ENCODE measurements at regions not wholly inside any gene's neighbourhood (a gene's known extent, or its start where the extent isn't known, plus 50 kb on each side); places are given as distances from the start of the nearest gene placed in this dataset.
"Not testable (repeated sequence)": the region's sequence is repeated elsewhere in the genome, so short reads cannot be mapped to it uniquely, and the experiment has no call there.

- not testable (repeated sequence) for DNase-seq (ENCODE audit: low read depth in 4 of 4, low spot score in 1 of 4)
Observed at GRCh38 chr9:41771693-41772092, 357.5 kb downstream of the CNTNAP3B start.

DNA sequence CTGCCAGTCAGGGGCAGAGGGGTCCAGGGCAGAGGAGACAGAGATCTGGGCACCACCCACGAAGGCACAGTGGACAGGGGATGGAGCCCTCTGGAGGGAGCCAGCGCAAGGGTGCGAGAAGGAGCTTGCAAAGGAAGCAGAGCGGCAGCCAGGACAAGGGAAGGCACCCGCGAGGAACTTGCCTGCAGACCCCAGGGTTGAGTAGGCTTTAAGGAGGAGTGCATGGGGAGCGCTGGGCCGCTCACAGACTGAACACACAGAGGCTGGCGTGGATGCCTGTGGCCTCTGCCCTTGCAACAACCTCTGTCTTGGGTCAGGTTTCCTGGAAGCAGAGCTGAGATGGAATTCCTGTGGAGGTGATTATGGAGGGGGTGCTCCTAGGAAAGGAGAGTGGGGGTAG, 374.4 kb downstream of the CNTNAP3B start:
- not testable (repeated sequence) for DNase-seq (ENCODE audit: low read depth in 4 of 4, low spot score in 1 of 4)

- not testable (repeated sequence) for DNase-seq (ENCODE audit: low read depth in 4 of 4, low spot score in 1 of 4)
Observed at GRCh38 chr9:41754403-41754802, 374.8 kb downstream of the CNTNAP3B start.

- DNase-seq (ENCODE audit: low read depth in 4 of 4, low spot score in 1 of 4) = not testable (repeated sequence)
Observed at GRCh38 chr9:41741897-41742296, 387.3 kb downstream of the CNTNAP3B start.

- DNase-seq (ENCODE audit: low read depth in 4 of 4, low spot score in 1 of 4) = not testable (repeated sequence)
Observed at GRCh38 chr9:41741173-41741572, 388.1 kb downstream of the CNTNAP3B start.

DNA sequence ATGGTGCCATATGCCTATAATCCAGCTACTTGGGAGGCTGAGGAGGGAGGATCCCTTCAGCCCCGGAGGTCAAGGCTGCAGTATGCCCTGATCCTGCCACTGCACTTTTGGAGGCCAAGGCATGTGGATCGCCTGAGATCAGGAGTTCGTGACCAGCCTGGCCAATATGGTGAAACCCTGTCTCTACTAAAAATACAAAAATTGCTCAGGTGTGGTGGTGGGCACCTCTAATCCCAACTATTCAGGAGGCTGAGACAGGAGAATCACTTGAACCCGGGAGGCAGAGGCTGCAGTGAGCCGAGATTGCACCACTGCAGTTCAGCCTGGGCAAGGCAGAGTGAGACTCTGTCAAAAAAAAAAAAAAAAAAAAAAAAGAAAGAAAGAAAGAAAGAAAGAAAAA, 390.5 kb downstream of the CNTNAP3B start:
- not testable (repeated sequence) for DNase-seq (ENCODE audit: low read depth in 4 of 4, low spot score in 1 of 4)

- not testable (repeated sequence) for DNase-seq (ENCODE audit: low read depth in 4 of 4, low spot score in 1 of 4)
Observed at GRCh38 chr9:41699190-41699589, 430.0 kb downstream of the CNTNAP3B start.

GRCh38 chr9:41697080-41697479, 432.1 kb downstream of the CNTNAP3B start:
- DNase-seq (ENCODE audit: low read depth in 4 of 4, low spot score in 1 of 4) = not testable (repeated sequence)

DNA sequence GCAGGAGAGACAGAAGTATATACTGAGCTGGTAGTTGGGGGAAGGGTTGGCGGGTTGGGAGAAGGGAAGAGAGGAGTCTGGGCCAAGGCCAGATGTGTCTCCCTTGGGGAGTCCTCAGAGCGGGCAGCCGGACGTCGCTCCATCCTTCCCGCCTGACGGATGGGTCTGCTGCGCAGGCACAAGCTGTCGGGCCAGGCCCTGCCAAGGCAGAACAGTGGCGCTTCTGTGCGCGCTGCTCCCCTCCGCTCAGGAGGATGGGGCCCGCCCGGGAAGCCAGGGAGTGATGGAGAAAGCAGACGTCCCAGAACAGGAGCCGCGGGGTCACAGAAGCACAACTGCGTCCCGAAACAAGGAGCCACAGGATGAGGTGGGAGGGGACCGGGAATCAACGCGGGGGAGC, 449.9 kb downstream of the CNTNAP3B start:
- not testable (repeated sequence) for DNase-seq (ENCODE audit: low read depth in 4 of 4, low spot score in 1 of 4)

- DNase-seq (ENCODE audit: low read depth in 4 of 4, low spot score in 1 of 4) = not testable (repeated sequence)
Observed at GRCh38 chr9:41663497-41664036, 465.7 kb downstream of the CNTNAP3B start.

GRCh38 chr9:41658706-41659105, 469.6 kb upstream of the ZNG1F start:
- DNase-seq (ENCODE audit: low read depth in 4 of 4, low spot score in 1 of 4) = not testable (repeated sequence)

GRCh38 chr9:41658116-41658515, 469.0 kb upstream of the ZNG1F start:
- DNase-seq (ENCODE audit: low read depth in 4 of 4, low spot score in 1 of 4) = not testable (repeated sequence)

DNA sequence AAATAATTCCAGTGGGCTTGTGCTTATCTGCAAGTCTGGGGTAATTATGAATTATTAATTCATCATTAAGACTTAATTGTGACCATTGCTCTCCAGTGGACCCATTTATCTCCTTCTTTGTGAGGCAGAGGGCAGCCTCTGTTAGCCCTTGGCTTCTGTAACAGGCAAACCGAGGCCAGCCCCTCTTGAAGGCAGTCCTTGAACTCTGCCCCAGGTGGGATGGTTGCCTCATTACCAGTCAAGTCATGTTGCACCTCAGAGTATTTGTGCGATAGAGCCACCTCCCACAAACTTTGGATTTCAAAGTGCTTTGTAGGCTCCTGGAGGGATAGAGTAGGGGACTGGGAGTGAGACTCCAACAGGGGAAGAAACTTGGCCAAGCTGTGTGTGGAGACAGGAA, 468.0 kb upstream of the ZNG1F start:
- not testable (repeated sequence) for DNase-seq (ENCODE audit: low read depth in 4 of 4, low spot score in 1 of 4)

DNA sequence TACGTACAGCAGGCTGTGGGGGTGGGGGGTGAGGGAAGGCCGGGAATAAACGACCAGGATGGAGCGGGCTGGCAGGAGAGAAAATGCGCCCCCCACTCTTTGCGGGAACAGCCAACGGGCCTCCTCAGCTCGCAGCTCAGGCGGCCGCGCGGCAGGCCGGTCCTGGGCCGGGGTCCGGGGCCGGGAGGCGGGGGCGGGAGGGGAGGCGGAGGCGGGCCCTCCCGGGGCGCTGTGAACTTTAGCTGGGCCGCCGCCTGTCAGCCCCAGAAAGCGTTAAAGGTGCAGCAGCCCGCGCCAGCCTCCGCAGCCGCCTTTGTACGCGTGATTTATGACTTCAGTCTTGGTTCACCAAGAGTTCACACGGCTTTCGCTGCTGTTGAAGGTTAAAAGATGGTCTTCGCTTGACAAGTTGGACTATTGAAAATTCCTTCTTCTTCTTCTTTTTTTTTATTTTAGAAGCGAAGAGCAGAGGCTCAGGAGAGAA, 466.0 kb upstream of the ZNG1F start:
- not testable (repeated sequence) for DNase-seq (ENCODE audit: low read depth in 4 of 4, low spot score in 1 of 4)

GRCh38 chr9:41654349-41654748, 465.2 kb upstream of the ZNG1F start:
- DNase-seq (ENCODE audit: low read depth in 4 of 4, low spot score in 1 of 4) = not testable (repeated sequence)

DNA sequence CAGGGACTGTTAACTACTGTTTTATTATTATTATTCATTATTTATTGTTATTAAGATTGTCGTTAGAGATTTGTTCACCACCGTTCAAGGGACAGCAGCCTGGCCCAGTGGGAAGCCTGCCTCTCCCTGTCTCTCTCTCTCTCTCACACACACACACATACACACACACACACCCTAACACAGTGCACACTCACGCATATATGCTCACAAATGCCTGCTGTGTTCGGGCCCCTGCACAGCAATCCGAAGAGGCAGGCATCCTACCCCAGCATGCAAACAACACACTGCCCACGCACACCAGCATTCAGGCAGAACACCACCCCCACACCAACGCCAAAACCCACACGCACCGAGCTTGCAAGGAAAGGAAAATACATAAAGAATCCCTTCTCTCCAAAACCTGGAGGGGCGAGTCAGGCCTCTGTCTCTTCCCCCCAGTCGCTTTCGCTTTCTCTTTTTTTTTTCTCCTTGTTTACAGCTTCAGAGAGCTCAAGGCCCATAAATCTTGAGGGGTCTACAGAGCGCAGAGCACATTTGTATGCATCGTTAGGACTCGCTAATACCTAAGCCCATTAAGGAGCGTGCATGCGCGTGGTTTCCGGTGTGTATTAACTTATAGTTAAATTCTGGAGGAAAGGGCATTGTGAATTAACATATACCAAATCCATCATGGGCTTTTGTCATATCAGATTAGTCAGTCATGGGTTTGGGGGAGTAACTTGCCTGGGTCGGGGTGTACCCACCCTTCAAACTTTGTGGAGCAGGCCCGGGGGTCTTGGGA, 464.6 kb upstream of the ZNG1F start:
- DNase-seq (ENCODE audit: low read depth in 4 of 4, low spot score in 1 of 4) = not testable (repeated sequence)

GRCh38 chr9:41652800-41653199, 463.7 kb upstream of the ZNG1F start:
- DNase-seq (ENCODE audit: low read depth in 4 of 4, low spot score in 1 of 4) = not testable (repeated sequence)

DNA sequence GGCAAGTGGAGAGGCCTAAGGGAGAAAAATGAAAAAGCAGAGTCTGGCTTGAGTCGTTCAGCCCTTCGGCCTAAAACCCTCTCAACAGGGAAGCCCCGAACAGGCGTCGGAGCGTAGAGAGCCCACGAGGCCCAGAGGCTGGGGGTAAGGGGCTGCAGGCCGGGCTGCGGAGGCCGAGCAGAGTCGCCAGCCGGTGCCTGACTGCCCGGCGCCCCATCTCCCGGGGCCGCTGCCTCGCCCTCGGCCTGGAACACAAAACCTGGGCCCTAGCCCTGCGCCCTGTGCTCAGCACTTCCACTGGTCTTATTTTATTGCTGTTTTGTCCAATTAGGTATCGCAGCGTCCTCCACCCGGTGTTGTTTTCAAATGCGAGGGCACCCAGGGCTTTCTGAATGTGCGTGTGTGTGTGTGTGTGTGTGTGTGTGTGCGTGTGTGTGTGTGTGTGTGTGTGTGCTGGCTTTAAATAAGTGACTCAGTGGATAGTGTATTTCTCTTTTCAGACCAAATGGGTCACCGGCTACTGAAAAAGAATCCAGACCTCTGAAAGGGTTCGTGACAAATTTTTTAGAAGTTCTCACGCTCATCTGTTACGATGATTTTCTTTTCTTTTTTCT, 463.1 kb upstream of the ZNG1F start:
- DNase-seq (ENCODE audit: low read depth in 4 of 4, low spot score in 1 of 4) = not testable (repeated sequence)

DNA sequence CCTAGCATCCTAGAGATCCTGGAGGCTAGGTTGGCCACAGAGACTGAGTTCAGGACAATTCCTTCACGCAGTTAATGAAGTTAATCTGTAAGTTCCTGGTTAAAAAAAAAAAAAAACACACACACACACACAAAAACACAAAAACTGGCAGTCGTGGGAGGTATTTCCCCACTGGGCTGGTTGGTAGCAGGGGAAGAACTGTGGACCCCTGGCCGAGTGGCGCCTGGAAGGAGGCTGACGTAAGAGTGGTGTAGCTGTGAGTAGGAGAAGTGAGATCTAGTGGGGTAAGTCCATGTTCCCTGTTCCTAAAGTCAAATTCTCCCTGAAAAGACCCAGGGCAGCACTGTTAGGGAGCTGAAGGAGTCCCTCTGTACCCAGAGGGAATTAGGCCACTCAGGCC, 461.0 kb upstream of the ZNG1F start:
- not testable (repeated sequence) for DNase-seq (ENCODE audit: low read depth in 4 of 4, low spot score in 1 of 4)

GRCh38 chr9:41648564-41648963, 459.4 kb upstream of the ZNG1F start:
- DNase-seq (ENCODE audit: low read depth in 4 of 4, low spot score in 1 of 4) = not testable (repeated sequence)

DNA sequence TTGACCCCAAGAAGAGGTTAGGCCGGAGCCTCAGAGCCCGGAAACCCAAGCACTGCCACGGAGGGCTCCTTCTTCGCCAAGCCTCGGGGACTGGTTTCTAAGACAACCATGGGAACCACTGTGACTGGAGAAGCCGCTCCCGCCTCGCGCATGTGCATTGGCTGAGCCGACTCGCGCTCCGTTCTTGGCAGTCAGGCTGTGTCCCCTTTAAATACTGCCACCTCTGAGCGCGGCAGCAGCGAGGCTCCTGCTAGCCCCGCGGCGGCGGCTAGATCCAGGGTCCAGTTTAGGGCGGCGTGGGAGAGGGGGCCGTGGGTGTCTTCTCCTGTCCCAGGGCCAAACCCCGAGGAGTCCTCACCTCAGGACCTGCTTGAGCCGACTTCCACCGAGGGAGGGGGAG, 457.1 kb upstream of the ZNG1F start:
- DNase-seq (ENCODE audit: low read depth in 4 of 4, low spot score in 1 of 4) = not testable (repeated sequence)
